H4 (cell line): ENCODE measurements at regions not wholly inside any gene's neighbourhood (a gene's known extent, or its start where the extent isn't known, plus 50 kb on each side); places are given as distances from the start of the nearest gene placed in this dataset.
"Not testable (repeated sequence)": the region's sequence is repeated elsewhere in the genome, so short reads cannot be mapped to it uniquely, and the experiment has no call there.

Experiments used
- DNase-seq: peaks from one replicate; pipeline ENCODE4 v3.0.0-alpha.2; 2015; ENCODE audit warnings: low spot score

GRCh38 chr2:221767106-221768012, 195.3 kb upstream of the EPHA4 start:
- DNase-seq = peak; percentile 22

- DNase-seq = no peak
These were observed 190.4 kb upstream of the EPHA4 start for GRCh38 chr2:221762496-221762895.

- DNase-seq = no peak
These were observed 189.2 kb upstream of the EPHA4 start for GRCh38 chr2:221761260-221761659.

- DNase-seq = peak; percentile 56
These were observed 186.0 kb upstream of the EPHA4 start for GRCh38 chr2:221758076-221758475.

GRCh38 chr2:221753401-221753800, 181.3 kb upstream of the EPHA4 start:
- DNase-seq = peak; percentile 22

- DNase-seq = no peak
These were observed 180.7 kb upstream of the EPHA4 start for GRCh38 chr2:221752781-221753180.

- no peak for DNase-seq
These were observed 178.2 kb upstream of the EPHA4 start for GRCh38 chr2:221750316-221750715.

- DNase-seq = no peak
These were observed 175.3 kb upstream of the EPHA4 start for GRCh38 chr2:221747289-221747972.

- no peak for DNase-seq
These were observed 169.6 kb upstream of the EPHA4 start for GRCh38 chr2:221741496-221742211.

- DNase-seq = no peak
These were observed 159.5 kb upstream of the EPHA4 start for GRCh38 chr2:221731432-221732145.

GRCh38 chr2:221726894-221727513, 154.9 kb upstream of the EPHA4 start:
- DNase-seq = no peak

GRCh38 chr2:221724631-221725203, 152.6 kb upstream of the EPHA4 start:
- DNase-seq = no peak

- DNase-seq = not testable (repeated sequence)
These were observed 152.0 kb upstream of the EPHA4 start for GRCh38 chr2:221724117-221724516.

- peak; percentile 21 for DNase-seq
These were observed 144.6 kb upstream of the EPHA4 start for GRCh38 chr2:221716426-221717303.

- DNase-seq = no peak
These were observed 143.6 kb upstream of the EPHA4 start for GRCh38 chr2:221715523-221716247.

GRCh38 chr2:221710744-221711143, 138.6 kb upstream of the EPHA4 start:
- no peak for DNase-seq

GRCh38 chr2:221708902-221709301, 136.8 kb upstream of the EPHA4 start:
- DNase-seq = no peak

- DNase-seq = no peak
These were observed 133.2 kb upstream of the EPHA4 start for GRCh38 chr2:221705185-221705877.

- no peak for DNase-seq
These were observed 132.3 kb upstream of the EPHA4 start for GRCh38 chr2:221704442-221704841.
